ENCODE measurements at regions not wholly inside any gene's neighbourhood (a gene's known extent, or its start where the extent isn't known, plus 50 kb on each side); places are given as distances from the start of the nearest gene placed in this dataset.

DNA sequence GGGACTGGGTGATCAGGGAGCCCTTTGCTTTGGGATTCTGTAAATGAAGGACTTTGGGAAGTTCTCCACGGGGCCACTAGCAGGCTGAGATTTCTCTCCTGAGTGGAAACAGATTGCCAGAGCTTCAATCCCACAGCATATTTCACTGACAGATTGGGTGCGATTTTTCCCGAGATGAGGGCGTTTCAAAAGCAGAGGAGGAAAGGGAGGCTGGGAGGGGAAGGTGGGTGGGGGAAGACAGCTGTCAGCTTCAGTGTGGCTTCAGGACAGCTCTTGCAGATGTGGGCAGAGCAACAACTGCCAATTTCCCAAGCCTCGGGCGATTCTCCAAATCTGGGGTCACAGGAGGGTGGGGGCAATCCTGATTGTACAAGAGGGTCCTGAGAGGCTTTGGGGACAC is 258.5 kb upstream of the ADRA1B start:
- 78% methylated on average over 6 of the region's 6 CpGs for WGBS
- no peaks in the 10 kb centered on the region for H3K27me3 ChIP-seq (ENCODE audit: control insufficient read depth in 4 of 4, insufficient read depth in 4 of 4, low read length in 3 of 4)
- no peaks in the 10 kb centered on the region for H3K36me3 ChIP-seq (ENCODE audit: control insufficient read depth in 4 of 4, insufficient read depth in 3 of 4, low read depth in 1 of 4, low read length in 3 of 4)
- no peak overlapping the region for H3K4me3 ChIP-seq (ENCODE audit: low read depth in 1 of 3, low read length in 3 of 3)
- no peak for TF ChIP-seq HNF4G (IDR thresholded peaks at IDR 0.05)
- TF ChIP-seq, protein P1, sequence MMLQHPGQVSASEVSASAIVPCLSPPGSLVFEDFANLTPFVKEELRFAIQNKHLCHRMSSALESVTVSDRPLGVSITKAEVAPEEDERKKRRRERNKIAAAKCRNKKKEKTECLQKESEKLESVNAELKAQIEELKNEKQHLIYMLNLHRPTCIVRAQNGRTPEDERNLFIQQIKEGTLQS (IDR thresholded peaks at IDR 0.05): no peak
- TF ChIP-seq, protein P2, sequence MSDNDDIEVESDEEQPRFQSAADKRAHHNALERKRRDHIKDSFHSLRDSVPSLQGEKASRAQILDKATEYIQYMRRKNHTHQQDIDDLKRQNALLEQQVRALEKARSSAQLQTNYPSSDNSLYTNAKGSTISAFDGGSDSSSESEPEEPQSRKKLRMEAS (IDR thresholded peaks at IDR 0.05): no peak
- TF ChIP-seq YY1 (IDR thresholded peaks at IDR 0.05): no peak
- TF ChIP-seq HNF4A (conservative IDR thresholded peaks at IDR 0.05): no peak
- H3K4me1 ChIP-seq (ENCODE audit: control insufficient read depth in 4 of 4, insufficient read depth in 4 of 4, low read length in 3 of 4): no peaks in the 10 kb centered on the region
- H3K27ac ChIP-seq (ENCODE audit: low read depth in 1 of 2, low read length in 2 of 2): no peak overlapping the region
- DNase-seq (ENCODE audit: low spot score): no peak
- no peaks in the 10 kb centered on the region for H3K9me3 ChIP-seq (ENCODE audit: control insufficient read depth in 4 of 4, low read length in 3 of 4)
- no peak overlapping the region for H3K9ac ChIP-seq (ENCODE audit: low read depth in 1 of 2, low read length in 2 of 2)

DNA sequence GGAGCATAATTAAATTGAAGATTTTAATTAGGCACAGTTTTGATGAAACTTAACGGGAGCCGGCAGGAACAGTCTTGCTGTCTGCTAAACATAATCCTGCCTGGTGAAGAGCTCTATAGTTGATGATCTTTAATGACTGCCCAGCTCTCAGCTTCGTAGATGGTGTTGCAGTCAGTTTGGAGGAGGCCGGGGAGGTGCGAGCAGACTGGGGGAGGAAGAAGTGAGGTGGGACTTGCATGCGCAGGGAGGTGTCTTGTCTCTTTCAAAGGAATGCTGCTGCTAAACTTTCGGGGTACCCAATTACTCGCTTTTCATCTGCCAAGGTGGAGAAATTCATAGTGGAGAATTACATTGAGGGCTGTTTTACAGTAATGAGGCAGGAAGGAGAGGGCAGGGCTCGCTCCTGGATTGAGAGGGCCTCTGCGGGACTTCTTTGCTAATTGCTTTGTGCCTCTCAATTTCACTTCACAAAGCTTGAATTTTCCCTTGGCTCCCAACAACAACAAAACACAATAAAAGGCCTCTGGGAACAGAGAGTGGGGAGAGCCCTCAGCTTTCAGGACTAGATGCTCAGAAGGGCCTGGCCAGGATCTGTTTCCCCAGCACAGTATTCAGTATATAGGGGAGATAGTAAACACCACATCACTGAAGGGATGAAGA is 257.9 kb upstream of the ADRA1B start:
- DNase-seq (ENCODE audit: low spot score): no peak
- 87% methylated on average over 10 of the region's 10 CpGs for WGBS
- Histone ChIP-seq H3K27ac (ENCODE audit: low read depth in 1 of 2, low read length in 2 of 2) (no peak overlapping the region), H3K4me3 (ENCODE audit: low read depth in 1 of 3, low read length in 3 of 3) (no peak overlapping the region), H3K36me3 (ENCODE audit: control insufficient read depth in 4 of 4, insufficient read depth in 3 of 4, low read depth in 1 of 4, low read length in 3 of 4) (no peaks in the 10 kb centered on the region), H3K9me3 (ENCODE audit: control insufficient read depth in 4 of 4, low read length in 3 of 4) (no peaks in the 10 kb centered on the region), H3K9ac (ENCODE audit: low read depth in 1 of 2, low read length in 2 of 2) (no peak overlapping the region), H3K4me1 (ENCODE audit: control insufficient read depth in 4 of 4, insufficient read depth in 4 of 4, low read length in 3 of 4) (no peaks in the 10 kb centered on the region), H3K27me3 (ENCODE audit: control insufficient read depth in 4 of 4, insufficient read depth in 4 of 4, low read length in 3 of 4) (no peaks in the 10 kb centered on the region)
- TF ChIP-seq, protein P3, sequence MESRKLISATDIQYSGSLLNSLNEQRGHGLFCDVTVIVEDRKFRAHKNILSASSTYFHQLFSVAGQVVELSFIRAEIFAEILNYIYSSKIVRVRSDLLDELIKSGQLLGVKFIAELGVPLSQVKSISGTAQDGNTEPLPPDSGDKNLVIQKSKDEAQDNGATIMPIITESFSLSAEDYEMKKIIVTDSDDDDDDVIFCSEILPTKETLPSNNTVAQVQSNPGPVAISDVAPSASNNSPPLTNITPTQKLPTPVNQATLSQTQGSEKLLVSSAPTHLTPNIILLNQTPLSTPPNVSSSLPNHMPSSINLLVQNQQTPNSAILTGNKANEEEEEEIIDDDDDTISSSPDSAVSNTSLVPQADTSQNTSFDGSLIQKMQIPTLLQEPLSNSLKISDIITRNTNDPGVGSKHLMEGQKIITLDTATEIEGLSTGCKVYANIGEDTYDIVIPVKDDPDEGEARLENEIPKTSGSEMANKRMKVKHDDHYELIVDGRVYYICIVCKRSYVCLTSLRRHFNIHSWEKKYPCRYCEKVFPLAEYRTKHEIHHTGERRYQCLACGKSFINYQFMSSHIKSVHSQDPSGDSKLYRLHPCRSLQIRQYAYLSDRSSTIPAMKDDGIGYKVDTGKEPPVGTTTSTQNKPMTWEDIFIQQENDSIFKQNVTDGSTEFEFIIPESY (IDR thresholded peaks at IDR 0.05): no peak
- TF ChIP-seq HNF4G (IDR thresholded peaks at IDR 0.05) (no peak), RXRA (IDR thresholded peaks at IDR 0.05) (no peak), EGR1 (IDR thresholded peaks at IDR 0.05; ENCODE audit: low read depth in 2 of 2) (no peak), TAF1 (conservative IDR thresholded peaks at IDR 0.05) (no peak), GABPA (IDR thresholded peaks at IDR 0.05 in 1 of 2, conservative IDR thresholded peaks at IDR 0.05 in 1 of 2) (no peak), SP1 (IDR thresholded peaks at IDR 0.05) (no peak), RAD21 (IDR thresholded peaks at IDR 0.05) (no peak)
- TF ChIP-seq, protein P4, sequence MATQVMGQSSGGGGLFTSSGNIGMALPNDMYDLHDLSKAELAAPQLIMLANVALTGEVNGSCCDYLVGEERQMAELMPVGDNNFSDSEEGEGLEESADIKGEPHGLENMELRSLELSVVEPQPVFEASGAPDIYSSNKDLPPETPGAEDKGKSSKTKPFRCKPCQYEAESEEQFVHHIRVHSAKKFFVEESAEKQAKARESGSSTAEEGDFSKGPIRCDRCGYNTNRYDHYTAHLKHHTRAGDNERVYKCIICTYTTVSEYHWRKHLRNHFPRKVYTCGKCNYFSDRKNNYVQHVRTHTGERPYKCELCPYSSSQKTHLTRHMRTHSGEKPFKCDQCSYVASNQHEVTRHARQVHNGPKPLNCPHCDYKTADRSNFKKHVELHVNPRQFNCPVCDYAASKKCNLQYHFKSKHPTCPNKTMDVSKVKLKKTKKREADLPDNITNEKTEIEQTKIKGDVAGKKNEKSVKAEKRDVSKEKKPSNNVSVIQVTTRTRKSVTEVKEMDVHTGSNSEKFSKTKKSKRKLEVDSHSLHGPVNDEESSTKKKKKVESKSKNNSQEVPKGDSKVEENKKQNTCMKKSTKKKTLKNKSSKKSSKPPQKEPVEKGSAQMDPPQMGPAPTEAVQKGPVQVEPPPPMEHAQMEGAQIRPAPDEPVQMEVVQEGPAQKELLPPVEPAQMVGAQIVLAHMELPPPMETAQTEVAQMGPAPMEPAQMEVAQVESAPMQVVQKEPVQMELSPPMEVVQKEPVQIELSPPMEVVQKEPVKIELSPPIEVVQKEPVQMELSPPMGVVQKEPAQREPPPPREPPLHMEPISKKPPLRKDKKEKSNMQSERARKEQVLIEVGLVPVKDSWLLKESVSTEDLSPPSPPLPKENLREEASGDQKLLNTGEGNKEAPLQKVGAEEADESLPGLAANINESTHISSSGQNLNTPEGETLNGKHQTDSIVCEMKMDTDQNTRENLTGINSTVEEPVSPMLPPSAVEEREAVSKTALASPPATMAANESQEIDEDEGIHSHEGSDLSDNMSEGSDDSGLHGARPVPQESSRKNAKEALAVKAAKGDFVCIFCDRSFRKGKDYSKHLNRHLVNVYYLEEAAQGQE (IDR thresholded peaks at IDR 0.05): no peak
- TF ChIP-seq, protein P2 (IDR thresholded peaks at IDR 0.05): no peak
